Kidney (tissue), 13 donors: ENCODE measurements at regions not wholly inside any gene's neighbourhood (a gene's known extent, or its start where the extent isn't known, plus 50 kb on each side); places are given as distances from the start of the nearest gene placed in this dataset.

Experiments used
- DNase-seq, 5 donors: peaks; one replicate each; pipeline ENCODE4 v3.0.0-alpha.2; 2013 to 2020
- FAIRE-seq: peaks from 2 replicates; lab custom pipeline; 2012; peaks lifted over from hg19 to GRCh38; lab: Jason Lieb, UNC
- H3K27ac ChIP-seq, 2 donors: one replicate each; pipeline ENCODE4 v1.7.0; 2013; ENCODE audit warnings: low read depth in 2 of 2, low read length in 2 of 2, inconsistent platforms in 1 of 2
- H3K27me3 ChIP-seq: one replicate; pipeline ENCODE4 v1.7.1; 2013; ENCODE audit warnings: low read length, inconsistent platforms; ENCODE audit not compliant: control insufficient read depth, insufficient read depth
- H3K36me3 ChIP-seq, 3 donors: one replicate each; pipeline versions ENCODE4 v1.7.0 to v1.7.1; 2013; ENCODE audit warnings: low read length in 3 of 3, control low read depth in 1 of 3, inconsistent platforms in 1 of 3; ENCODE audit not compliant: insufficient read depth in 3 of 3, control insufficient read depth in 2 of 3
- H3K4me1 ChIP-seq, 3 donors: one replicate each; pipeline versions ENCODE4 v1.7.0 to v1.7.1; 2013; ENCODE audit warnings: low read length in 3 of 3, inconsistent platforms in 1 of 3, low read depth in 1 of 3; ENCODE audit not compliant: control insufficient read depth in 2 of 3, insufficient read depth in 2 of 3
- H3K4me3 ChIP-seq, 3 donors: one replicate each; pipeline versions ENCODE4 v1.7.0 to v1.8.1; 2013; ENCODE audit warnings: low read length in 3 of 3, control low read depth in 1 of 3, inconsistent platforms in 1 of 3
- H3K9ac ChIP-seq, 3 donors: one replicate each; pipeline versions ENCODE4 v1.7.0 to v1.7.1; 2013; ENCODE audit warnings: low read length in 3 of 3, control low read depth in 1 of 3, inconsistent platforms in 1 of 3
- H3K9me3 ChIP-seq, 3 donors: one replicate each; pipeline versions ENCODE4 v1.7.0 to v1.7.1; 2013; ENCODE audit warnings: low read length in 3 of 3, control low read depth in 1 of 3, inconsistent platforms in 1 of 3; ENCODE audit not compliant: control insufficient read depth in 2 of 3, insufficient read depth in 1 of 3
- intact Hi-C: fragments of 100-400 bp; cut with DNase I; formaldehyde crosslinking; loops from one replicate; pipeline ENCODE4 v1.11.1; 2022
- TF ChIP-seq, protein P1 (sequence below): IDR thresholded peaks from 3 replicates; pipeline ENCODE4 v1.5.1; 2012; ENCODE audit warnings: mild to moderate bottlenecking, moderate library complexity, borderline replicate concordance; ENCODE audit not compliant: insufficient read depth; ENCODE audit errors: extremely low read depth
- donor health status: control.
- donor health status: control.
- donor health status: control.
- donor health status: control.
- donor health status: control.
- donor health status: DM: yes; HTN: yes; CAD: no.
- donor health status: Normal renal cell carcinoma (clear cell type).

DNA sequence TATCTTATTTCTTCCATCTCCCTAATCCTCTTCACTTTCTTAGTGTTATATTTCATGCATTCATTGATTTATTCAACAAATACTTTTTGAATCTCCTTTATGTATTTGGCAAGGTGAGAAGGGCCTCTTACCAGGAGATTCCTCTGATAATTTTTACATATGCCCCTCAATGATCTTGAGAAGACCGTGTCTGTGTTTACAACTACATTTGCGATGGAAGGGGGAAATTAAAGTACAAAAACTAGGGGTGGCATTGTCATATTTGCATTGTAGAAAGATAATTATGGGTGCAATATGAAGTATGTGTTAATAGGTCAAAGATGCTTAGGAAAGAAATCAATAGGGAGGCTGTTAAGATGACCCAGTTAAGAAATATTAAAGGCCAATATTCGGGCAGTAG is 1108.4 kb upstream of the MIR17HG start:
- TF ChIP-seq, protein P1, sequence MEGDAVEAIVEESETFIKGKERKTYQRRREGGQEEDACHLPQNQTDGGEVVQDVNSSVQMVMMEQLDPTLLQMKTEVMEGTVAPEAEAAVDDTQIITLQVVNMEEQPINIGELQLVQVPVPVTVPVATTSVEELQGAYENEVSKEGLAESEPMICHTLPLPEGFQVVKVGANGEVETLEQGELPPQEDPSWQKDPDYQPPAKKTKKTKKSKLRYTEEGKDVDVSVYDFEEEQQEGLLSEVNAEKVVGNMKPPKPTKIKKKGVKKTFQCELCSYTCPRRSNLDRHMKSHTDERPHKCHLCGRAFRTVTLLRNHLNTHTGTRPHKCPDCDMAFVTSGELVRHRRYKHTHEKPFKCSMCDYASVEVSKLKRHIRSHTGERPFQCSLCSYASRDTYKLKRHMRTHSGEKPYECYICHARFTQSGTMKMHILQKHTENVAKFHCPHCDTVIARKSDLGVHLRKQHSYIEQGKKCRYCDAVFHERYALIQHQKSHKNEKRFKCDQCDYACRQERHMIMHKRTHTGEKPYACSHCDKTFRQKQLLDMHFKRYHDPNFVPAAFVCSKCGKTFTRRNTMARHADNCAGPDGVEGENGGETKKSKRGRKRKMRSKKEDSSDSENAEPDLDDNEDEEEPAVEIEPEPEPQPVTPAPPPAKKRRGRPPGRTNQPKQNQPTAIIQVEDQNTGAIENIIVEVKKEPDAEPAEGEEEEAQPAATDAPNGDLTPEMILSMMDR = no peak
- DNase-seq = no peak
- Histone ChIP-seq H3K27ac (no peak overlapping the region), H3K36me3 (no peaks in the 10 kb centered on the region), H3K4me1 (no peaks in the 10 kb centered on the region), H3K27me3 (no peaks in the 10 kb centered on the region), H3K4me3 (no peak overlapping the region), H3K9me3 (no peaks in the 10 kb centered on the region), H3K9ac (no peak overlapping the region)
- intact Hi-C loops = no loop called here
- FAIRE-seq = no peak

DNA sequence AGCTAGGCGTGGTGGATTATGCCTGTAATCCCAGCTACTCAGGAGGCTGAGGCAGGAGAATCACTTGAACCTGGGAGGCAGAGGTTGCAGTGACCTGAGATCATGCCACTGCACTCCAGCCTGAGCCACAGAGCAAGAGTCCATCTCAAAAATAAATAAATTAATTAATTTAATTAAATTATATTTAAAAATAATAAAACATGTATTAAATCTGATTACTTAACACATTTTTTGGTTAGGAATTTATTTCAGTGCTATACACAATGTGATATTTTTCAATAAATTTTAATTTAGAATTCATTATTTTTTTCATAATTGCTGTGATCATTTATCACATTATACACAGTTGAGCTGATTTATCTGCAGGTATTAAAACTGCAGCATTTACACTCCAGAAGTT is 1101.5 kb upstream of the MIR17HG start:
- TF ChIP-seq, protein P1 = no peak
- Histone ChIP-seq H3K4me3 (no peak overlapping the region), H3K27me3 (no peaks in the 10 kb centered on the region), H3K4me1 (no peaks in the 10 kb centered on the region), H3K9ac (no peak overlapping the region), H3K27ac (no peak overlapping the region), H3K36me3 (no peaks in the 10 kb centered on the region), H3K9me3 (no peaks in the 10 kb centered on the region)
- intact Hi-C loops = no loop called here
- FAIRE-seq = no peak
- no peak for DNase-seq

DNA sequence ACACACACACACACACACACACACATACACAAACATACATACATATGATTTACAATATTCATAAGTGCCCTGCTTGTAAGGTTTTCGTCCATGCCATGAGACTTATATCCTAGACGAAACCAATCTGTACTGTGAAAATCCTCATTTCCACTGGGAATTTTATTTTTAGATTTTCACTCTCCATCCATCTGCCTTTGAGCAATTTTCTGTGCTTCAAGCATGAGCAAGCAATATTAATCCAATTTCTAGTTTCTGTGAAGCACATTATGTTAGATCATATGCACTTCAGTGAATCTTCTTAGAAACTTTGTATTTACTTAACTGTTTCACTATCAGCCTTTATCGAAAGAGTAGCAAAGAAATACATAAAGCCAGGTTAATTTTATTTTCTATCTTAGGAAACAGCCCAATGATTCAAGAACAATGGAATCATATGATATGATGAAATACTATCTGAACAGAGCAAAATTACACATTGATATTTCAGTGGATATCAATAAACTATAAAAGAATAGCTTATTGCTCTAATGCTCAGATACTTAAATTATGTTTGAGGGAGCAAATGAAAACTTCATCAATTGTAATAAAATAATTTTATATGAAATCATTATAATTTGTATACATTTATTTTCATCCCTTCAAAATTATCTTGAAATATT is 1100.7 kb upstream of the MIR17HG start:
- Histone ChIP-seq H3K27ac (no peak overlapping the region), H3K36me3 (no peaks in the 10 kb centered on the region), H3K4me3 (no peak overlapping the region), H3K27me3 (no peaks in the 10 kb centered on the region), H3K4me1 (no peaks in the 10 kb centered on the region), H3K9me3 (no peaks in the 10 kb centered on the region), H3K9ac (no peak overlapping the region)
- TF ChIP-seq, protein P1 = no peak
- intact Hi-C loops = no loop called here
- DNase-seq (no peak), FAIRE-seq (no peak)

DNA sequence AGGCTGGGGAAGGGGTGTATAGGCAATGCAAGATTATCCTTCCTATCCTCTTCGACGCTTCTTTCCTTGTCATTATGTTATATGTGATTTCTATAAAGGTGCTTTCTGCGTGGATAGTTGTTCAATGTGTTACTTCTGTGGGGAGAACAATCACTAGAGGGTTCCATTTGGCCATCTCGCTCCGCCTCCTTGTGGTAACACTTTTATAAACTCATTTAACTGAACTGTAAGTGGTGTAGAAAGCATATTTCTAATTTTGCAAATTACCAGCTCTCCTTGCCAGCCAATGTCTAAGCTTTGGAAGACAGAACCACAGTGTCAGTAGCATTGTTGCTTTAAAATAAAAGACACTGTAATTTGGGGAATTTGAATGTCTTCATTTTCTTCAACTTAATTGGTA is 1093.7 kb upstream of the MIR17HG start:
- Histone ChIP-seq H3K9me3 (no peaks in the 10 kb centered on the region), H3K9ac (no peak overlapping the region), H3K36me3 (no peaks in the 10 kb centered on the region), H3K27me3 (no peaks in the 10 kb centered on the region), H3K4me1 (no peaks in the 10 kb centered on the region), H3K27ac (no peak overlapping the region), H3K4me3 (no peak overlapping the region)
- FAIRE-seq (no peak), DNase-seq (no peak)
- TF ChIP-seq, protein P1 = no peak
- intact Hi-C loops = no loop called here
